Endodermal cell (in vitro differentiated cells): ENCODE measurements at regions not wholly inside any gene's neighbourhood (a gene's known extent, or its start where the extent isn't known, plus 50 kb on each side); places are given as distances from the start of the nearest gene placed in this dataset.

Experiments used
- DNase-seq: peaks from one replicate; pipeline ENCODE4 v3.0.0-alpha.2; 2017
- H3K27ac ChIP-seq: 2 replicates; pipeline ENCODE4 v1.5.1; 2013; ENCODE audit warnings: mild to moderate bottlenecking, low read depth, low read length, moderate library complexity
- H3K27me3 ChIP-seq: 2 replicates; pipeline ENCODE4 v1.6.1; 2013; ENCODE audit warnings: mild to moderate bottlenecking, low read length, moderate library complexity; ENCODE audit not compliant: insufficient read depth, control insufficient read depth, poor library complexity, severe bottlenecking
- H3K36me3 ChIP-seq: 2 replicates; pipeline ENCODE4 v1.7.0; 2013; ENCODE audit warnings: mild to moderate bottlenecking, low read length, moderate library complexity; ENCODE audit not compliant: control insufficient read depth, insufficient read depth
- H3K4me1 ChIP-seq: one replicate; pipeline ENCODE4 v1.7.0; 2013; ENCODE audit warnings: low read length; ENCODE audit not compliant: control insufficient read depth, insufficient read depth
- H3K4me3 ChIP-seq: 2 replicates; pipeline ENCODE4 v1.5.1; 2013; ENCODE audit warnings: mild to moderate bottlenecking, low read length, moderate library complexity
- H3K9ac ChIP-seq: 2 replicates; pipeline ENCODE4 v1.6.1; 2013; ENCODE audit warnings: mild to moderate bottlenecking, low read length, moderate library complexity; ENCODE audit not compliant: poor library complexity, severe bottlenecking; ENCODE audit errors: extremely low read depth
- H3K9me3 ChIP-seq: 2 replicates; pipeline ENCODE4 v1.6.1; 2013; ENCODE audit warnings: mild to moderate bottlenecking, low read length, moderate library complexity; ENCODE audit not compliant: control insufficient read depth
- H3K27ac Mint-ChIP-seq: 2 replicates; pipeline ENCODE4 v1.8.0; 2020; ENCODE audit warnings: mixed read lengths
- H3K27me3 Mint-ChIP-seq: 2 replicates; pipeline ENCODE4 v1.8.0; 2021; ENCODE audit warnings: mild to moderate bottlenecking, mixed read lengths; ENCODE audit not compliant: insufficient read depth
- H3K36me3 Mint-ChIP-seq: 2 replicates; pipeline ENCODE4 v1.8.0; 2020; ENCODE audit warnings: low read depth, mixed read lengths
- H3K4me1 Mint-ChIP-seq: 2 replicates; pipeline ENCODE4 v1.8.0; 2020; ENCODE audit warnings: mixed read lengths
- H3K4me3 Mint-ChIP-seq: 2 replicates; pipeline ENCODE4 v1.8.0; 2020; ENCODE audit warnings: mild to moderate bottlenecking, moderate library complexity, mixed read lengths
- H3K9me3 Mint-ChIP-seq: 2 replicates; pipeline ENCODE4 v1.8.0; 2020; ENCODE audit warnings: mild to moderate bottlenecking, mixed read lengths
- CTCF ChIP-seq: fragments of 200-600 bp; sonication (generic); conservative IDR thresholded peaks from 2 replicates; pipeline ENCODE4 v1.5.0; 2021; ENCODE audit warnings: antibody characterized with exemption, mild to moderate bottlenecking
- WGBS, 2 experiments: methylation state at CpG; one replicate each; pipeline versions ENCODE4 v1.1.5 to v1.1.7; 2013; ENCODE audit warnings: missing lambda C conversion rate in 2 of 2, mixed read lengths in 1 of 2; ENCODE audit not compliant: insufficient coverage in 1 of 2, insufficient read length in 1 of 2; 5-methylcytosine and 5-hydroxymethylcytosine counted together

- no peaks in the 10 kb centered on the region for H3K27me3 ChIP-seq
- peaks cover 33% of the 10 kb centered on the region for H3K4me1 Mint-ChIP-seq
- no peaks in the 10 kb centered on the region for H3K36me3 Mint-ChIP-seq
- WGBS, 2 experiments = 79 to 90% methylated on average over 5 to 6 of the region's 6 CpGs
- peaks cover 13% of the 10 kb centered on the region for H3K27me3 Mint-ChIP-seq
- no peak overlapping the region for H3K4me3 Mint-ChIP-seq
- peaks cover 11% of the 10 kb centered on the region for H3K4me1 ChIP-seq
- no peaks in the 10 kb centered on the region for H3K9me3 ChIP-seq
- no peak overlapping the region for H3K9ac ChIP-seq
- H3K4me3 ChIP-seq = no peak overlapping the region
- H3K9me3 Mint-ChIP-seq = no peaks in the 10 kb centered on the region
- no peaks in the 10 kb centered on the region for H3K36me3 ChIP-seq
- H3K27ac Mint-ChIP-seq = peak overlapping the region; percentile 54
- TF ChIP-seq CTCF = no peak
- DNase-seq = no peak
- H3K27ac ChIP-seq = no peak overlapping the region
These were observed 58.7 kb upstream of the SH3RF3 start for GRCh38 chr2:109070290-109070689.

GRCh38 chr2:109069331-109070194 lies 59.4 kb upstream of the SH3RF3 start:
- peaks cover 33% of the 10 kb centered on the region for H3K4me1 Mint-ChIP-seq
- no peak for TF ChIP-seq CTCF
- Histone ChIP-seq H3K27me3 (no peaks in the 10 kb centered on the region), H3K9me3 (no peaks in the 10 kb centered on the region), H3K4me1 (peaks cover 11% of the 10 kb centered on the region), H3K4me3 (no peak overlapping the region), H3K9ac (no peak overlapping the region), H3K36me3 (no peaks in the 10 kb centered on the region), H3K27ac (peak overlapping the region; percentile 9)
- no peaks in the 10 kb centered on the region for H3K36me3 Mint-ChIP-seq
- H3K27ac Mint-ChIP-seq = peak overlapping the region; percentile 54
- no peaks in the 10 kb centered on the region for H3K9me3 Mint-ChIP-seq
- WGBS, 2 experiments = 33 to 43% methylated on average over 7 to 9 of the region's 9 CpGs
- H3K27me3 Mint-ChIP-seq = peaks cover 15% of the 10 kb centered on the region
- DNase-seq = peak; percentile 79
- no peak overlapping the region for H3K4me3 Mint-ChIP-seq

DNA sequence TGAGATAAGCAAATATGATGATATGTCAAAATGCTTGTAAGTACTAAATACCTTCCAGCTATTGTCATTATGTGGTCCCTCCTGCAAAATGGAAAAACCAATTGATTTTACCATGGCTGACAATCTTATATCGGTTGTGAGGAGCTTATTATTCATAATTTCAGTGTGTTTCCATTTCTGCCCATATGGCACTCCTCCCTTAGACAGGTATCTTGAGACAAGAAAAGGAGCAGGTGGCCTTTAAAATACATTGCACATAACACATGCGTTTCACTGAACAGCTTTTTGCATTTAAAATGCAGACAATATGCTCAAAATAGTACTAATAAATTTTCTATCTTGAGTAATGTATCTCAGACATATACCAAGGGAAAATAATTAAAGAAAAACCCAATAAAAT lies 60.2 kb upstream of the SH3RF3 start:
- no peak overlapping the region for H3K4me3 Mint-ChIP-seq
- Histone ChIP-seq H3K9ac (no peak overlapping the region), H3K27ac (peak overlapping the region; percentile 9), H3K4me1 (peaks cover 11% of the 10 kb centered on the region), H3K36me3 (no peaks in the 10 kb centered on the region), H3K9me3 (no peaks in the 10 kb centered on the region), H3K27me3 (no peaks in the 10 kb centered on the region), H3K4me3 (no peak overlapping the region)
- 67 to 83% methylated on average over 1 to 2 of the region's 2 CpGs for WGBS, 2 experiments
- H3K27ac Mint-ChIP-seq = no peak overlapping the region
- no peak for DNase-seq
- peaks cover 15% of the 10 kb centered on the region for H3K27me3 Mint-ChIP-seq
- no peak for TF ChIP-seq CTCF
- no peaks in the 10 kb centered on the region for H3K36me3 Mint-ChIP-seq
- H3K4me1 Mint-ChIP-seq = peaks cover 33% of the 10 kb centered on the region
- no peaks in the 10 kb centered on the region for H3K9me3 Mint-ChIP-seq
